Right lobe of liver (tissue), 4 donors: ENCODE measurements at regions not wholly inside any gene's neighbourhood (a gene's known extent, or its start where the extent isn't known, plus 50 kb on each side); places are given as distances from the start of the nearest gene placed in this dataset.

Experiments
- POLR2A ChIP-seq: fragments of 450-650 bp; IDR thresholded peaks from one replicate; pipeline ENCODE4 v1.6.1; 2017; ENCODE audit warnings: antibody characterized with exemption, mild to moderate bottlenecking
- TF ChIP-seq, protein P1 (sequence below), 4 donors: fragments of 200-600 bp in 3 of 4; fragments of 450-650 bp in 1 of 4; IDR thresholded peaks; one replicate each; pipeline versions ENCODE4 v1.5.1 to v1.8.0; 2016 to 2022; ENCODE audit warnings: antibody characterized with exemption in 4 of 4, mild to moderate bottlenecking in 2 of 4
- donor health status: DM: no; HTN: no; CAD: no.
- donor health status: DM: no; HTN: no; CAD: no.
- donor health status: DM: no; HTN: yes; CAD: no.

DNA sequence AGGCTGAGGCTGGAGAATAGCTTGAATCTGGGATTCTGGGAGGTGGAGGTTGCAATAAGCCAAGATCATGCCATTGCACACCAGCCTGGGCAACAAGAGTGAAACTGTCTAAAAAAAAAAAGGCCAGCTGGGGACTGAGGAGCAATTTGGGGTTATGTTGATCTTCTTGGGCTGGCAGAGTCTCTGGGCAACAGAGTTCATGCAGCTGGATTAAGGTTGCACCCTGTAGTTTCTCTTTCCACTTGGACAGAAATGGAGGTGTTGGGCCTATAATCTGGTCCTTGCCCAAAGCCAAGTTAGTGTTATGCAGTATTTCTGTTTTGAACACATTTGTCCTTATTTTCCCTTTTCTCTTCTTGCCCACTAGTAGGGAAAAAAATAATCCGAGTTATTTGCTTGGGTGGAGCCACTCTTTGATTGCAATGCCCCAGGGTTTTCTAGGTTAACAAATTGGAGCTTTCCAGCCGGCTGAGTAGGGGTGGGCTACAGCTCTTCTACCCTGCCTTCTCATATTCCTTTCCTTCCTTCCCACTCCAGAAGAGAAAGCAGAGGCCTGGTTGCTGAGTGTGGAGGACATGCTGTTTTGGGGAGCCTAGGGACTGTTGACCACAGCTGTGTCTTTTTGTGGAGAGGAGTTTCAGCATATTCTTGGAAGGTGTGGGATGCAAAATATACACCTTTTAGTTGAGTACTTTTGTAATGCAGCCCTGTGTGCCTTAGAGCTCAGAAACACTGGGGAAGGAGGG lies 213.9 kb downstream of the SOX4 start:
- TF ChIP-seq, protein P1, sequence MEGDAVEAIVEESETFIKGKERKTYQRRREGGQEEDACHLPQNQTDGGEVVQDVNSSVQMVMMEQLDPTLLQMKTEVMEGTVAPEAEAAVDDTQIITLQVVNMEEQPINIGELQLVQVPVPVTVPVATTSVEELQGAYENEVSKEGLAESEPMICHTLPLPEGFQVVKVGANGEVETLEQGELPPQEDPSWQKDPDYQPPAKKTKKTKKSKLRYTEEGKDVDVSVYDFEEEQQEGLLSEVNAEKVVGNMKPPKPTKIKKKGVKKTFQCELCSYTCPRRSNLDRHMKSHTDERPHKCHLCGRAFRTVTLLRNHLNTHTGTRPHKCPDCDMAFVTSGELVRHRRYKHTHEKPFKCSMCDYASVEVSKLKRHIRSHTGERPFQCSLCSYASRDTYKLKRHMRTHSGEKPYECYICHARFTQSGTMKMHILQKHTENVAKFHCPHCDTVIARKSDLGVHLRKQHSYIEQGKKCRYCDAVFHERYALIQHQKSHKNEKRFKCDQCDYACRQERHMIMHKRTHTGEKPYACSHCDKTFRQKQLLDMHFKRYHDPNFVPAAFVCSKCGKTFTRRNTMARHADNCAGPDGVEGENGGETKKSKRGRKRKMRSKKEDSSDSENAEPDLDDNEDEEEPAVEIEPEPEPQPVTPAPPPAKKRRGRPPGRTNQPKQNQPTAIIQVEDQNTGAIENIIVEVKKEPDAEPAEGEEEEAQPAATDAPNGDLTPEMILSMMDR (IDR thresholded peaks at IDR 0.05), result no peak
- no peak for TF ChIP-seq POLR2A
